ENCODE measurements at regions not wholly inside any gene's neighbourhood (a gene's known extent, or its start where the extent isn't known, plus 50 kb on each side); places are given as distances from the start of the nearest gene placed in this dataset.

DNA sequence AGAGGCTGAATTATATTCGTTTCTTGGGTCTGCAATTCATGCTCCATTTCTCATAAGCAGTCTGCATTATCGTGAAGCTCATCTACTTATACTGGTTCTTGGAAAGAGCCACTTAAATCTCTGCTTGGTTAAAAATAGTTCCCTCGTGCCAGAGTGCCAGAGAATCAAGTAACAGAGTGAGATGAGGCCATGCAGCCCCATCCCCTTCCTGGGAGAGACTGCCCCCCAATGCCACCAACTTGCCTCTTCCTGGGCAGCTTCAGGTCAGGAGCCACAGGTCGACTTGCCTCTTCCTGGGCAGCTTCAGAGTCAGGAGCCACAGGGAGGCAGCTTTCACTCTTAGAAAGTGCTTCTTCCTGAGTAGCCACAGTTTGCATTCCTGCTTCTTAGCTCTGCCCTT, 223.9 kb upstream of the ZBED5 start:
- Histone ChIP-seq H2AFZ (ENCODE audit: low read depth, low read length) (no peak overlapping the region), H4K20me1 (replicated peaks; ENCODE audit: control insufficient read depth, extremely low read depth, insufficient read depth, low read length) (no peaks in the 10 kb centered on the region), H3K9me3 (replicated peaks; ENCODE audit: control insufficient read depth, insufficient read depth, low read length) (no peaks in the 10 kb centered on the region), H3K4me2 (ENCODE audit: insufficient read depth, low read length) (no peak overlapping the region), H3K9ac (replicated peaks; ENCODE audit: extremely low read depth, insufficient read depth, low read length) (no peak overlapping the region), H3K4me1 (ENCODE audit: control insufficient read depth, extremely low read depth, insufficient read depth, low read length) (no peaks in the 10 kb centered on the region), H3K4me3 (replicated peaks in 1 of 3; ENCODE audit: insufficient read depth in 1 of 3, low read depth in 1 of 3, low read length in 3 of 3) (no peak overlapping the region), H3K9me1 (replicated peaks; ENCODE audit: control insufficient read depth, extremely low read depth, insufficient read depth, low read length) (no peaks in the 10 kb centered on the region), H3K27me3 (ENCODE audit: control insufficient read depth in 2 of 2, insufficient read depth in 2 of 2, low read length in 2 of 2) (peaks cover 0 to 3% of the 10 kb centered on the region in 2 experiments), H3K27ac (ENCODE audit: insufficient read depth, low read depth, low read length) (no peak overlapping the region), H3K36me3 (ENCODE audit: control insufficient read depth in 2 of 2, extremely low read depth in 1 of 2, insufficient read depth in 2 of 2, low read length in 2 of 2) (no peaks in the 10 kb centered on the region), H3K79me2 (ENCODE audit: control insufficient read depth, insufficient read depth, low read length) (no peaks in the 10 kb centered on the region)
- dilution Hi-C loops (cut with MboI; ENCODE audit: extremely low pct_ligation_motif_present, low sequenced_read_pairs) = no loop called here
- FAIRE-seq (no peak), DNase-seq (ENCODE audit: low read depth, low spot score) (no peak)
- no TSS peak for BruUV-seq (replicated peaks)
- ChIA-PET POLR2A (no interaction called here), CTCF (interaction anchor here (1.0 kb wide), 1 partner anchor 24 kb away, joined by 3 read pairs; no protein-coding TSS in a partner anchor)
- intact Hi-C loops (cut with micrococcal nuclease) = no loop called here
- TF ChIP-seq, protein P1, sequence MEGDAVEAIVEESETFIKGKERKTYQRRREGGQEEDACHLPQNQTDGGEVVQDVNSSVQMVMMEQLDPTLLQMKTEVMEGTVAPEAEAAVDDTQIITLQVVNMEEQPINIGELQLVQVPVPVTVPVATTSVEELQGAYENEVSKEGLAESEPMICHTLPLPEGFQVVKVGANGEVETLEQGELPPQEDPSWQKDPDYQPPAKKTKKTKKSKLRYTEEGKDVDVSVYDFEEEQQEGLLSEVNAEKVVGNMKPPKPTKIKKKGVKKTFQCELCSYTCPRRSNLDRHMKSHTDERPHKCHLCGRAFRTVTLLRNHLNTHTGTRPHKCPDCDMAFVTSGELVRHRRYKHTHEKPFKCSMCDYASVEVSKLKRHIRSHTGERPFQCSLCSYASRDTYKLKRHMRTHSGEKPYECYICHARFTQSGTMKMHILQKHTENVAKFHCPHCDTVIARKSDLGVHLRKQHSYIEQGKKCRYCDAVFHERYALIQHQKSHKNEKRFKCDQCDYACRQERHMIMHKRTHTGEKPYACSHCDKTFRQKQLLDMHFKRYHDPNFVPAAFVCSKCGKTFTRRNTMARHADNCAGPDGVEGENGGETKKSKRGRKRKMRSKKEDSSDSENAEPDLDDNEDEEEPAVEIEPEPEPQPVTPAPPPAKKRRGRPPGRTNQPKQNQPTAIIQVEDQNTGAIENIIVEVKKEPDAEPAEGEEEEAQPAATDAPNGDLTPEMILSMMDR (IDR thresholded peaks at IDR 0.05; ENCODE audit: extremely low read depth in 1 of 2, insufficient read depth in 1 of 2, low read depth in 1 of 2, low read length in 2 of 2) = no peak
- no peak for TF ChIP-seq EZH2 (IDR thresholded peaks at IDR 0.05; ENCODE audit: borderline replicate concordance, low read depth, low read length, severe bottlenecking)
- no peak for TF ChIP-seq GATA2 (IDR thresholded peaks at IDR 0.05; ENCODE audit: insufficient read depth, insufficient read length, low read depth, low read length)
- TF ChIP-seq FOS (IDR thresholded peaks at IDR 0.05; ENCODE audit: borderline replicate concordance, insufficient read depth, low read length) = no peak
- TF ChIP-seq JUN (IDR thresholded peaks at IDR 0.05; ENCODE audit: borderline replicate concordance, insufficient read depth, insufficient read length, low read depth) = no peak
- TF ChIP-seq POLR2AphosphoS5 (IDR thresholded peaks at IDR 0.05; ENCODE audit: insufficient read depth, low read depth, low read length) = no peak
- no peak for TF ChIP-seq POLR2A (IDR thresholded peaks at IDR 0.05; ENCODE audit: low read depth, low read length)
- no peak for TF ChIP-seq MYC (IDR thresholded peaks at IDR 0.05; ENCODE audit: low read depth, low read length)
